ENCODE measurements at regions not wholly inside any gene's neighbourhood (a gene's known extent, or its start where the extent isn't known, plus 50 kb on each side); places are given as distances from the start of the nearest gene placed in this dataset.
A peak's percentile ranks its signal among the peaks of the same experiment; 100 is the strongest.

DNA sequence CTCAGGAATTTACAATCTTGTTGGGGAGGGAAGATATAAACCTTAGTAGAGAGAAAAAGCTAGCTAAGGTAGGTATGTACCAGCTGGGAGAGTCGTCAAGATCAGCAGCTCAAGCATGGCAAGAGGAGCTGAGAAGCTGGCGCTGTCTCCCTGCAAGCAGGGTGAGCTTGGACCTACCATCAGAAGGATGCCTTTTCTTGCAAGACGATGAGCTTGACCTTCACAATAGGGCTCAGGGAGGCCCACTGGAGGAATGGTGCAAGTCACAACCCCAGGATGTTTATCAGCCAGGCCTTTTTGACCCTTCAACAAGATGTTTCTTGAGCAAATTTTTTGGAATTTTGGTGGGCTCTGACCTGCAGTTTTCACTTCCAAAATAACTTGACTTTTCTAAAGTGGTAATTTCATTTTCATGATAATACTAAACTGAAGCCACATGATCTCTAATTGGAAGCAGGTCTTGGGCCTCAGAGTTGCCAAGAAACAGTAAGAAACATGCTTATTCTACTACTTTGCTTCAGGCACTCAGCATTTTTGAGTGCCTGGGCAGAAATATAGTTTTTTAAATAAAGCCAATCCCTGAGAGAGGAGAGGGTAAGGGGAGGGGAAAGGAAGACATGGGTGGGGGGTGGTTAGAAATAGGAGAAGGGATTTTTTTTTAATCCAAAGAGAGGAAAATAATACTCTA lies 258.1 kb downstream of the CLIC5 start:
- intact Hi-C loops (cut with DNase I), result no loop called here
- Histone ChIP-seq H3K27me3 (no peaks in the 10 kb centered on the region), H3K27ac (no peak overlapping the region), H3K9me3 (no peaks in the 10 kb centered on the region), H3K4me1 (no peaks in the 10 kb centered on the region), H3K4me3 (no peak overlapping the region), H3K36me3 (no peaks in the 10 kb centered on the region)
- ATAC-seq (no peak), DNase-seq (no peak), FAIRE-seq (no peak)
- WGBS, 2 donors, result 78 to 80% methylated on average over 3 of the region's 3 CpGs
- TF ChIP-seq, protein P1, sequence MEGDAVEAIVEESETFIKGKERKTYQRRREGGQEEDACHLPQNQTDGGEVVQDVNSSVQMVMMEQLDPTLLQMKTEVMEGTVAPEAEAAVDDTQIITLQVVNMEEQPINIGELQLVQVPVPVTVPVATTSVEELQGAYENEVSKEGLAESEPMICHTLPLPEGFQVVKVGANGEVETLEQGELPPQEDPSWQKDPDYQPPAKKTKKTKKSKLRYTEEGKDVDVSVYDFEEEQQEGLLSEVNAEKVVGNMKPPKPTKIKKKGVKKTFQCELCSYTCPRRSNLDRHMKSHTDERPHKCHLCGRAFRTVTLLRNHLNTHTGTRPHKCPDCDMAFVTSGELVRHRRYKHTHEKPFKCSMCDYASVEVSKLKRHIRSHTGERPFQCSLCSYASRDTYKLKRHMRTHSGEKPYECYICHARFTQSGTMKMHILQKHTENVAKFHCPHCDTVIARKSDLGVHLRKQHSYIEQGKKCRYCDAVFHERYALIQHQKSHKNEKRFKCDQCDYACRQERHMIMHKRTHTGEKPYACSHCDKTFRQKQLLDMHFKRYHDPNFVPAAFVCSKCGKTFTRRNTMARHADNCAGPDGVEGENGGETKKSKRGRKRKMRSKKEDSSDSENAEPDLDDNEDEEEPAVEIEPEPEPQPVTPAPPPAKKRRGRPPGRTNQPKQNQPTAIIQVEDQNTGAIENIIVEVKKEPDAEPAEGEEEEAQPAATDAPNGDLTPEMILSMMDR (IDR thresholded peaks at IDR 0.05), result no peak

GRCh38 chr6:45756606-45757005 lies 259.1 kb downstream of the CLIC5 start:
- Histone ChIP-seq H3K4me1 (no peaks in the 10 kb centered on the region), H3K4me3 (no peak overlapping the region), H3K9me3 (no peaks in the 10 kb centered on the region), H3K36me3 (no peaks in the 10 kb centered on the region), H3K27me3 (no peaks in the 10 kb centered on the region), H3K27ac (no peak overlapping the region)
- DNase-seq (no peak), FAIRE-seq (no peak), ATAC-seq (no peak)
- 59 to 65% methylated on average over 3 of the region's 3 CpGs for WGBS, 2 donors
- TF ChIP-seq, protein P1 (IDR thresholded peaks at IDR 0.05), result no peak
- intact Hi-C loops (cut with DNase I), result no loop called here

GRCh38 chr6:45754432-45754831 lies 261.2 kb downstream of the CLIC5 start:
- Histone ChIP-seq H3K9me3 (no peaks in the 10 kb centered on the region), H3K36me3 (no peaks in the 10 kb centered on the region), H3K27me3 (no peaks in the 10 kb centered on the region), H3K4me1 (no peaks in the 10 kb centered on the region), H3K4me3 (no peak overlapping the region), H3K27ac (no peak overlapping the region)
- FAIRE-seq (no peak), ATAC-seq (no peak), DNase-seq (no peak)
- WGBS, 2 donors, result 66 to 68% methylated on average over 9 of the region's 9 CpGs
- intact Hi-C loops (cut with DNase I), result no loop called here
- TF ChIP-seq, protein P1 (IDR thresholded peaks at IDR 0.05), result no peak

DNA sequence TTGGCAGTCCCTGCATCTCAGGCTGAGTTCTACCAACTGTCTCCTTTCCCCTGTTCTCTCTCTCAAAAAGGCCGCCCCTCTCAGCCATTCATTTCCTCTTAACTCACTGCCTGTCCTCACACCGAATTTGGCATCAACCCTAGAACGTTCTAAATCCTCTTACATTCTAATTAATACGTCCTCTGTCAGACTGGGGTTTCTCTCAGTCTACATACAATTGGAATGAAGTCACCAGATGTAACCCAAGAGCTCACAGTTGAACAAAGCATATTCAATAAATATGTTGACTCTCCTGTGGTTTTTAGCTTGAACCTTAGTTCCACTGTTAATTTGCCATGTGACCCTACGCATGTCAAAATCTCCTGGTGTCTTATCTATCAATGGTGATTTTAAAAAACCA lies 269.6 kb downstream of the CLIC5 start:
- H3K4me1 ChIP-seq, result no peaks in the 10 kb centered on the region
- 43 to 55% methylated on average over 5 of the region's 5 CpGs for WGBS, 2 donors
- ATAC-seq (no peak), DNase-seq (no peak), FAIRE-seq (no peak)
- H3K36me3 ChIP-seq, result no peaks in the 10 kb centered on the region
- no peaks in the 10 kb centered on the region for H3K27me3 ChIP-seq
- no peak overlapping the region for H3K27ac ChIP-seq
- no peak overlapping the region for H3K4me3 ChIP-seq
- TF ChIP-seq, protein P1 (IDR thresholded peaks at IDR 0.05), result no peak
- no peaks in the 10 kb centered on the region for H3K9me3 ChIP-seq
- intact Hi-C loops (cut with DNase I), result no loop called here

DNA sequence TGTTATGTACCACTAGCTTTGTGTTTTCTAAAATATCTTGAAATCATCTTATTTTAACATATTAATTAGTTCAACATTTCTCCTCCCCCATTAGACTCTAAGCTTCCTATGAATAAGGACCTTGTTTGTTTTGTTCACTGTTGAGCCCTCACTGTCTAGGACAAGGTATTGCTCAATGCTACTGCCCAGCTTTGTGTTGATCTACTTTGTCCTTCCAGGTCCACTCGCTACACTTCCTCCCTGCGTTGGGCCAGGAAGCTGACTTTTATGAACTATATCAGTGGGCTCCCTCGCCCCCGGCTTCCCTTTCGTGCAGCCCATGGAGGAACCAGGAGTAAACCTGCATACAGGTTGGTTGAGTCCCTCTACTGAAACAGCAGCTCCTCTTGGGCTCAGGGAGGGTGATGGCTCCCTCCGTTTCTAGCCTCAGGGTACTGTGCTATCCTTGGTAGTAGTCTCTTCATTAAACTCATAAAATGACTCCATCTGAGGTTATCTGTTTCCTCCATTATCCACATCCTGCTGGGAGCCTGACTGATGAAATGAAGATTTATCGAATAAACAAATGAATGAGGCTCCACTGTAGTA lies 272.5 kb downstream of the CLIC5 start:
- H3K4me3 ChIP-seq, result no peak overlapping the region
- FAIRE-seq (no peak), DNase-seq (no peak), ATAC-seq (peak in 2 of 4 donors; percentile 42 to 43)
- H3K9me3 ChIP-seq, result no peaks in the 10 kb centered on the region
- intact Hi-C loops (cut with DNase I), result no loop called here
- WGBS, 2 donors, result 75 to 80% methylated on average over 7 of the region's 7 CpGs
- TF ChIP-seq, protein P1 (IDR thresholded peaks at IDR 0.05), result no peak
- no peak overlapping the region for H3K27ac ChIP-seq
- no peaks in the 10 kb centered on the region for H3K4me1 ChIP-seq
- H3K36me3 ChIP-seq, result no peaks in the 10 kb centered on the region
- no peaks in the 10 kb centered on the region for H3K27me3 ChIP-seq

Measured in pancreas (tissue), 10 donors.